ENCODE measurements at regions not wholly inside any gene's neighbourhood (a gene's known extent, or its start where the extent isn't known, plus 50 kb on each side); places are given as distances from the start of the nearest gene placed in this dataset.

DNA sequence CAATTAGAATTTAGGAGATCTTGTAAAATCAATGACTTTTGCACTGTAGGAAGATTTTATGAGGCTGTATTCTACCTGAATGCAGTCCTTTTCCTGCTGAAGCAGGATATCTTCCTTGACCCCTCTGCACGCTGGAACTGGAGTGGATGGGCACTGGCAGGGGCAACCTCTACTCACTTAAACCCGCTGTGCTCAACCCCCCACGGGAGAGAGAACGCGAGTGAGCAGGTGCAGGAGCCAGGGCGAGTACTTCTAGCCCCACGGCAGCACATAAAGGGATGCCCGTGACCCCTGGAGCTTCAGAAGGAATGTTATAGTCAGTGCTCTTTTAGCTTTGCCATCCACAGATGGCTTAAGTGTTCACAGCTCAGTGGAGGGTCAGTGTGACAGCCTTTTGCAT lies 1144.8 kb downstream of the EPHA7 start:
- no peaks in the 10 kb centered on the region for H4K20me1 ChIP-seq (ENCODE audit: insufficient read depth, low read length)
- no peak for DNase-seq

DNA sequence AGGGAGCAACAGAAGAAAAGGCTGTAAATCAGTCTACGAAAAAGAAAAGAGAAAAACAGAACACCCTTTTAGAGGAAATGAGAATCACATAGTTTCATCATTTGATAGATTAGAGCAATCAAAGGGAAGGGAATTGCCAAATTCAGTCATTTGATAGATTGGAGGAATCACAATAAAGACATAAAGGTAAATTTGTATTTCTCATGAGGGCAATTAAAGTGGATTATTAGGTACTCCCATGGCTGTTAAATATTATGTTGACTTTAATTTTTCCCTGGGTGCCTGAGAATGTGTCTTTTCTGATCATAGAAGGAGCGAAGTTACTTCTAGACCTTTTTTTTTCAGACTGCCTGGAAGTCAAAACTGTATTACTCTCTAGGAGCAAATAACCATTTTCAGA lies 1145.7 kb downstream of the EPHA7 start:
- TF ChIP-seq EZH2phosphoT487 (IDR thresholded peaks at IDR 0.05; ENCODE audit: low read length) (no peak), EZH2 (optimal IDR thresholded peaks at IDR 0.05; ENCODE audit: low read depth, low read length) (no peak)
- Histone ChIP-seq H3K4me1 (ENCODE audit: low read length) (no peaks in the 10 kb centered on the region), H3K9me2 (replicated peaks; ENCODE audit: insufficient read depth, low read length) (no peaks in the 10 kb centered on the region), H2AFZ (ENCODE audit: low read length) (no peak overlapping the region), H3K9ac (ENCODE audit: low read length) (no peak overlapping the region), H3K27me3 (replicated peaks; ENCODE audit: insufficient read depth, low read length) (no peaks in the 10 kb centered on the region), H3K9me3 (replicated peaks; ENCODE audit: insufficient read depth, low read length) (no peaks in the 10 kb centered on the region), H3K27ac (ENCODE audit: low read length) (no peak overlapping the region), H3F3A (ENCODE audit: insufficient read depth, low read length) (no peaks in the 10 kb centered on the region), H4K20me1 (ENCODE audit: insufficient read depth, low read length) (no peaks in the 10 kb centered on the region), H3K4me2 (ENCODE audit: low read depth, low read length) (no peak overlapping the region), H3K4me3 (ENCODE audit: low read length) (no peak overlapping the region), H3K36me3 (replicated peaks; ENCODE audit: insufficient read depth, low read length) (no peaks in the 10 kb centered on the region), H3K79me2 (ENCODE audit: low read length) (no peaks in the 10 kb centered on the region)
- no peak for DNase-seq

More for the DNA sequence above, 1144.8 kb downstream of the EPHA7 start:
- H2AFZ ChIP-seq (ENCODE audit: low read length): no peak overlapping the region
- no peak overlapping the region for H3K27ac ChIP-seq (ENCODE audit: low read length)
- no peak overlapping the region for H3K4me3 ChIP-seq (ENCODE audit: low read length)
- no peaks in the 10 kb centered on the region for H3K36me3 ChIP-seq (replicated peaks; ENCODE audit: insufficient read depth, low read length)
- no peaks in the 10 kb centered on the region for H3K4me1 ChIP-seq (ENCODE audit: low read length)
- no peak overlapping the region for H3K4me2 ChIP-seq (ENCODE audit: low read depth, low read length)
- H3K9ac ChIP-seq (ENCODE audit: low read length): no peak overlapping the region
- TF ChIP-seq CTCF (IDR thresholded peaks at IDR 0.05; ENCODE audit: low read length) (no peak), EZH2 (optimal IDR thresholded peaks at IDR 0.05; ENCODE audit: low read depth, low read length) (no peak), EZH2phosphoT487 (IDR thresholded peaks at IDR 0.05; ENCODE audit: low read length) (no peak)
- H3K79me2 ChIP-seq (ENCODE audit: low read length): no peaks in the 10 kb centered on the region
- H3K9me2 ChIP-seq (replicated peaks; ENCODE audit: insufficient read depth, low read length): no peaks in the 10 kb centered on the region
- no peaks in the 10 kb centered on the region for H3K9me3 ChIP-seq (replicated peaks; ENCODE audit: insufficient read depth, low read length)
- no peaks in the 10 kb centered on the region for H3K27me3 ChIP-seq (replicated peaks; ENCODE audit: insufficient read depth, low read length)
- H3F3A ChIP-seq (ENCODE audit: insufficient read depth, low read length): no peaks in the 10 kb centered on the region

- H3K36me3 ChIP-seq (replicated peaks; ENCODE audit: insufficient read depth, low read length): no peaks in the 10 kb centered on the region
- no peak overlapping the region for H3K4me3 ChIP-seq (ENCODE audit: low read length)
- H3K4me2 ChIP-seq (ENCODE audit: low read depth, low read length): no peak overlapping the region
- H3K79me2 ChIP-seq (ENCODE audit: low read length): no peaks in the 10 kb centered on the region
- TF ChIP-seq CTCF (IDR thresholded peaks at IDR 0.05; ENCODE audit: low read length) (no peak), EZH2phosphoT487 (IDR thresholded peaks at IDR 0.05; ENCODE audit: low read length) (no peak), EZH2 (optimal IDR thresholded peaks at IDR 0.05; ENCODE audit: low read depth, low read length) (no peak)
- H3K4me1 ChIP-seq (ENCODE audit: low read length): peaks cover 3% of the 10 kb centered on the region
- no peaks in the 10 kb centered on the region for H3K9me3 ChIP-seq (replicated peaks; ENCODE audit: insufficient read depth, low read length)
- no peak overlapping the region for H3K9ac ChIP-seq (ENCODE audit: low read length)
- DNase-seq: no peak
- no peaks in the 10 kb centered on the region for H4K20me1 ChIP-seq (ENCODE audit: insufficient read depth, low read length)
- H3F3A ChIP-seq (ENCODE audit: insufficient read depth, low read length): no peaks in the 10 kb centered on the region
- no peak overlapping the region for H3K27ac ChIP-seq (ENCODE audit: low read length)
- no peak overlapping the region for H2AFZ ChIP-seq (ENCODE audit: low read length)
- no peaks in the 10 kb centered on the region for H3K27me3 ChIP-seq (replicated peaks; ENCODE audit: insufficient read depth, low read length)
- H3K9me2 ChIP-seq (replicated peaks; ENCODE audit: insufficient read depth, low read length): no peaks in the 10 kb centered on the region
These were observed 1148.3 kb downstream of the EPHA7 start for GRCh38 chr6:92271091-92271490.

GRCh38 chr6:92270365-92270764 lies 1149.0 kb downstream of the EPHA7 start:
- DNase-seq: no peak
- Histone ChIP-seq H3K79me2 (ENCODE audit: low read length) (no peaks in the 10 kb centered on the region), H3K27ac (ENCODE audit: low read length) (no peak overlapping the region), H3K9ac (ENCODE audit: low read length) (no peak overlapping the region), H3K9me3 (replicated peaks; ENCODE audit: insufficient read depth, low read length) (no peaks in the 10 kb centered on the region), H2AFZ (ENCODE audit: low read length) (no peak overlapping the region), H3K9me2 (replicated peaks; ENCODE audit: insufficient read depth, low read length) (no peaks in the 10 kb centered on the region), H3K4me2 (ENCODE audit: low read depth, low read length) (no peak overlapping the region), H3K4me1 (ENCODE audit: low read length) (peaks cover 3% of the 10 kb centered on the region), H3K27me3 (replicated peaks; ENCODE audit: insufficient read depth, low read length) (no peaks in the 10 kb centered on the region), H4K20me1 (ENCODE audit: insufficient read depth, low read length) (no peaks in the 10 kb centered on the region), H3K4me3 (ENCODE audit: low read length) (no peak overlapping the region), H3F3A (ENCODE audit: insufficient read depth, low read length) (no peaks in the 10 kb centered on the region), H3K36me3 (replicated peaks; ENCODE audit: insufficient read depth, low read length) (no peaks in the 10 kb centered on the region)
- TF ChIP-seq EZH2 (optimal IDR thresholded peaks at IDR 0.05; ENCODE audit: low read depth, low read length) (no peak), CTCF (IDR thresholded peaks at IDR 0.05; ENCODE audit: low read length) (no peak), EZH2phosphoT487 (IDR thresholded peaks at IDR 0.05; ENCODE audit: low read length) (no peak)

All from MM.1S (cell line).